B cell (primary cell): ENCODE measurements at regions not wholly inside any gene's neighbourhood (a gene's known extent, or its start where the extent isn't known, plus 50 kb on each side); places are given as distances from the start of the nearest gene placed in this dataset.

ENCODE experiments used
- CTCF ChIP-seq: fragments of 200-600 bp; IDR thresholded peaks from one replicate; pipeline ENCODE4 v1.8.0; 2022; ENCODE audit warnings: antibody characterized with exemption, mild to moderate bottlenecking
- EZH2 ChIP-seq: IDR thresholded peaks from 2 replicates; pipeline ENCODE4 v1.6.1; 2012; ENCODE audit warnings: borderline replicate concordance, low read depth, mild to moderate bottlenecking, moderate library complexity, low read length; ENCODE audit not compliant: insufficient read depth, poor library complexity, severe bottlenecking

DNA sequence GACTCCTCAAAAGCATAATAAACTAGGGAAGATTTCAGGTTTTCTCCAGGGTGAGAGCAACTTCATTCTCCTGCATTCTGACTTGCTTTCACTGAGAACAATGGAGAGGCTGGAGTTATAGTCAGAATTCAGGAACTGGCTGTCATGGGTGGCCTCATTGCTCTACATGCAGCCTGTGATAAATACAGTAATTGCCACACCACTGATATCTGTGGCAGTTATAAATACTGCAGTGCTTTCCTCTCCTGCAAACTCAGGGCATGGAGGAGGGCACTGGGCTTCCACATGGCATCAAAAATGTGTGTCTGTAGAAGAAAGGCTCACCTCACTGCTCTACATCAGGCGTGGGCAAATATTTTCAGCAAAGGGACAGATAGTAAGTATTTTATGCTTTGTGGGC, 510.2 kb downstream of the ZNF516 start:
- no peak for TF ChIP-seq CTCF
- TF ChIP-seq EZH2 = no peak
